CD4-positive, alpha-beta T cell treated with Interleukin-4 for 1 hour (primary cell): ENCODE measurements at regions not wholly inside any gene's neighbourhood (a gene's known extent, or its start where the extent isn't known, plus 50 kb on each side); places are given as distances from the start of the nearest gene placed in this dataset.
"Not testable (repeated sequence)": the region's sequence is repeated elsewhere in the genome, so short reads cannot be mapped to it uniquely, and the experiment has no call there.

Experiments used
- DNase-seq, 2 donors: peaks; one replicate each; pipeline ENCODE4 v3.0.0-alpha.2; 2020 to 2022

- no peak for DNase-seq
Measured at GRCh38 chr10:130926442-130926841, 385.1 kb downstream of the TCERG1L start.

GRCh38 chr10:130927157-130927556 is 384.4 kb downstream of the TCERG1L start:
- DNase-seq, result no peak

- no peak for DNase-seq
Measured at GRCh38 chr10:130928306-130928705, 383.2 kb downstream of the TCERG1L start.

- DNase-seq, result no peak
Measured at GRCh38 chr10:130929422-130930325, 381.8 kb downstream of the TCERG1L start.

- no peak for DNase-seq
Measured at GRCh38 chr10:130930821-130931220, 380.7 kb downstream of the TCERG1L start.

- no peak for DNase-seq
Measured at GRCh38 chr10:130931256-130931655, 380.3 kb downstream of the TCERG1L start.

- no peak for DNase-seq
Measured at GRCh38 chr10:130932326-130933007, 379.1 kb downstream of the TCERG1L start.

- DNase-seq, result no peak
Measured at GRCh38 chr10:130933008-130933390, 378.5 kb downstream of the TCERG1L start.

- no peak for DNase-seq
Measured at GRCh38 chr10:130934293-130935127, 377.0 kb downstream of the TCERG1L start.

- no peak for DNase-seq
Measured at GRCh38 chr10:130935128-130935439, 376.4 kb downstream of the TCERG1L start.

- no peak for DNase-seq
Measured at GRCh38 chr10:130935897-130936550, 375.5 kb downstream of the TCERG1L start.

GRCh38 chr10:130936851-130937250 is 374.7 kb downstream of the TCERG1L start:
- no peak for DNase-seq

- no peak for DNase-seq
Measured at GRCh38 chr10:130938051-130938450, 373.5 kb downstream of the TCERG1L start.

- not testable (repeated sequence) for DNase-seq
Measured at GRCh38 chr10:130938891-130939290, 372.6 kb downstream of the TCERG1L start.

- DNase-seq, result no peak
Measured at GRCh38 chr10:130941886-130942285, 369.6 kb downstream of the TCERG1L start.

- DNase-seq, result no peak
Measured at GRCh38 chr10:130952086-130952485, 359.4 kb downstream of the TCERG1L start.

- no peak for DNase-seq
Measured at GRCh38 chr10:130954326-130954905, 357.1 kb downstream of the TCERG1L start.

GRCh38 chr10:130956251-130956650 is 355.3 kb downstream of the TCERG1L start:
- DNase-seq, result no peak

- DNase-seq, result no peak
Measured at GRCh38 chr10:130957423-130957822, 354.1 kb downstream of the TCERG1L start.

GRCh38 chr10:130958003-130958402 is 353.5 kb downstream of the TCERG1L start:
- no peak for DNase-seq

GRCh38 chr10:130958981-130959751 is 352.4 kb downstream of the TCERG1L start:
- DNase-seq, result no peak

GRCh38 chr10:130959752-130960195 is 351.7 kb downstream of the TCERG1L start:
- DNase-seq, result no peak
